A549 (cell line): ENCODE measurements at regions not wholly inside any gene's neighbourhood (a gene's known extent, or its start where the extent isn't known, plus 50 kb on each side); places are given as distances from the start of the nearest gene placed in this dataset.

Source experiments
- CTCF ChIP-seq: fragments of >200 bp; sonication (Bioruptor Twin); formaldehyde crosslinking; IDR thresholded peaks from 3 replicates; pipeline ENCODE4 v1.5.1; 2016
- ESRRA ChIP-seq: fragments of 150-350 bp; IDR thresholded peaks from 2 replicates; pipeline ENCODE4 v1.6.1; 2014; ENCODE audit warnings: mild to moderate bottlenecking, low read length, borderline replicate concordance
- MAX ChIP-seq: IDR thresholded peaks from 2 replicates; pipeline ENCODE4 v1.6.1; 2012

GRCh38 chr13:84940798-84941197 lies 858.4 kb downstream of the SLITRK6 start:
- TF ChIP-seq CTCF: no peak
- TF ChIP-seq ESRRA: no peak
- no peak for TF ChIP-seq MAX
